Body of pancreas (tissue), 4 donors: ENCODE measurements at regions not wholly inside any gene's neighbourhood (a gene's known extent, or its start where the extent isn't known, plus 50 kb on each side); places are given as distances from the start of the nearest gene placed in this dataset.

Experiments used
- ATAC-seq: fragments of 150-250 bp; one replicate; pipeline ENCODE4 v1.9.1; 2016
- DNase-seq, 4 donors: peaks; one replicate each; pipeline ENCODE4 v3.0.0-alpha.2; 2019
- H3K27ac ChIP-seq, 4 donors: fragments of 200-600 bp; sonication (generic); 1 replicate in 3 of 4; 2 replicates in 1 of 4; pipeline versions ENCODE4 v1.5.1 to v1.6.1; 2016 to 2019; ENCODE audit warnings: mild to moderate bottlenecking in 1 of 4, mixed read lengths in 1 of 4, moderate library complexity in 1 of 4
- H3K27me3 ChIP-seq, 2 donors: fragments of 200-600 bp; sonication (generic); one replicate each; pipeline ENCODE4 v1.6.0; 2016; ENCODE audit warnings: mild to moderate bottlenecking in 1 of 2
- H3K36me3 ChIP-seq, 2 donors: fragments of 200-600 bp; sonication (generic); replicated peaks in 1 of 2; 2 replicates each; pipeline ENCODE4 v1.5.1; 2016; ENCODE audit warnings: low read depth in 2 of 2; ENCODE audit not compliant: insufficient read depth in 1 of 2
- H3K4me1 ChIP-seq: fragments of 200-600 bp; sonication (generic); one replicate; pipeline ENCODE4 v1.6.0; 2016
- H3K4me3 ChIP-seq, 2 donors: fragments of 200-600 bp; sonication (generic); 1 replicate in 1 of 2; 2 replicates in 1 of 2; pipeline ENCODE4 v1.5.1; 2016 to 2019
- H3K9me3 ChIP-seq, 3 donors: fragments of 200-600 bp; sonication (generic); 1 replicate in 2 of 3; 2 replicates in 1 of 3; pipeline ENCODE4 v1.5.1; 2016
- POLR2A ChIP-seq, 3 donors: fragments of 450-650 bp; IDR thresholded peaks; one replicate each; pipeline ENCODE4 v1.6.1; 2016; ENCODE audit warnings: antibody characterized with exemption in 3 of 3, mild to moderate bottlenecking in 2 of 3
- WGBS, 2 donors: methylation state at CpG; one replicate each; pipeline ENCODE4 v1.1.5; 2017; 5-methylcytosine and 5-hydroxymethylcytosine counted together
- intact Hi-C: fragments of 100-400 bp; cut with DNase I; formaldehyde crosslinking; loops from one replicate; pipeline ENCODE4 v1.15.1; 2023
- TF ChIP-seq, protein P1 (sequence below), 7 experiments: fragments of 450-650 bp in 4 of 7; fragments of 200-600 bp in 3 of 7; sonication (generic) in 3 of 7; IDR thresholded peaks; one replicate each; pipeline ENCODE4 v1.5.1; 2016 to 2019; ENCODE audit warnings: antibody characterized with exemption in 7 of 7

DNA sequence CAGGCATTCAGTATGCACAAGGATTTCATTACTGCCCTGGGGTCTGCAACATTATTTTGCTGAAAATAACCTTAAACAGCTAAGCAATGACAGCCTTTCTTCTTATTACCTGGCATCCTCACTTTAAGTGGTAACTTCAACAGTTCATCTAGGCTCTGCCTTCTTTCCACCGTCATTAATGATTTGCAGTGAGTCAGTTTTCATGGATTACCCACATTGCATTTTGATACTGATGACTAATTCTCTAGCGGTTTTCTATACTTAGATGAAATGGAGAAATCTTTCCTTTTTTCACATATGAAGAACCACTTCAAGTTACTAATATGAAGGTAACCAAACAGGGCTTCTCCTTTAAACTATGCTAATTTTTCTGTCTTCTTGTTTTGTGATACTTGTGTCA is 226.9 kb upstream of the TMPRSS15 start:
- Histone ChIP-seq H3K36me3 (no peaks in the 10 kb centered on the region), H3K4me1 (no peaks in the 10 kb centered on the region), H3K9me3 (no peaks in the 10 kb centered on the region), H3K27me3 (no peaks in the 10 kb centered on the region), H3K4me3 (no peak overlapping the region), H3K27ac (no peak overlapping the region)
- TF ChIP-seq, protein P1, sequence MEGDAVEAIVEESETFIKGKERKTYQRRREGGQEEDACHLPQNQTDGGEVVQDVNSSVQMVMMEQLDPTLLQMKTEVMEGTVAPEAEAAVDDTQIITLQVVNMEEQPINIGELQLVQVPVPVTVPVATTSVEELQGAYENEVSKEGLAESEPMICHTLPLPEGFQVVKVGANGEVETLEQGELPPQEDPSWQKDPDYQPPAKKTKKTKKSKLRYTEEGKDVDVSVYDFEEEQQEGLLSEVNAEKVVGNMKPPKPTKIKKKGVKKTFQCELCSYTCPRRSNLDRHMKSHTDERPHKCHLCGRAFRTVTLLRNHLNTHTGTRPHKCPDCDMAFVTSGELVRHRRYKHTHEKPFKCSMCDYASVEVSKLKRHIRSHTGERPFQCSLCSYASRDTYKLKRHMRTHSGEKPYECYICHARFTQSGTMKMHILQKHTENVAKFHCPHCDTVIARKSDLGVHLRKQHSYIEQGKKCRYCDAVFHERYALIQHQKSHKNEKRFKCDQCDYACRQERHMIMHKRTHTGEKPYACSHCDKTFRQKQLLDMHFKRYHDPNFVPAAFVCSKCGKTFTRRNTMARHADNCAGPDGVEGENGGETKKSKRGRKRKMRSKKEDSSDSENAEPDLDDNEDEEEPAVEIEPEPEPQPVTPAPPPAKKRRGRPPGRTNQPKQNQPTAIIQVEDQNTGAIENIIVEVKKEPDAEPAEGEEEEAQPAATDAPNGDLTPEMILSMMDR (IDR thresholded peaks at IDR 0.05), result no peak
- TF ChIP-seq POLR2A (IDR thresholded peaks at IDR 0.05), result no peak
- ATAC-seq (no peak), DNase-seq (no peak)
- WGBS, 2 donors, result 63 to 67% methylated on average over 2 of the region's 2 CpGs
- intact Hi-C loops, result no loop called here

GRCh38 chr21:18636897-18637296 is 233.3 kb upstream of the TMPRSS15 start:
- no peak for DNase-seq
- Histone ChIP-seq H3K27me3 (no peaks in the 10 kb centered on the region), H3K4me3 (no peak overlapping the region), H3K4me1 (no peaks in the 10 kb centered on the region), H3K36me3 (no peaks in the 10 kb centered on the region), H3K9me3 (no peaks in the 10 kb centered on the region), H3K27ac (no peak overlapping the region)
- ATAC-seq, result no peak
- no peak for TF ChIP-seq POLR2A (IDR thresholded peaks at IDR 0.05)
- TF ChIP-seq, protein P1 (IDR thresholded peaks at IDR 0.05), result no peak
- intact Hi-C loops, result no loop called here
- WGBS, 2 donors, result 54 to 68% methylated on average over 2 of the region's 2 CpGs

GRCh38 chr21:18646116-18646515 is 242.5 kb upstream of the TMPRSS15 start:
- intact Hi-C loops, result no loop called here

GRCh38 chr21:18655931-18656330 is 252.3 kb upstream of the TMPRSS15 start:
- H3K36me3 ChIP-seq, result no peaks in the 10 kb centered on the region
- no peaks in the 10 kb centered on the region for H3K9me3 ChIP-seq
- H3K27me3 ChIP-seq, result no peaks in the 10 kb centered on the region
- H3K27ac ChIP-seq, result no peak overlapping the region
- no peak overlapping the region for H3K4me3 ChIP-seq
- no peaks in the 10 kb centered on the region for H3K4me1 ChIP-seq
- intact Hi-C loops, result no loop called here
- 38 to 40% methylated on average over 3 of the region's 3 CpGs for WGBS, 2 donors
- no peak for DNase-seq
- no peak for ATAC-seq
- TF ChIP-seq, protein P1 (IDR thresholded peaks at IDR 0.05), result no peak
- no peak for TF ChIP-seq POLR2A (IDR thresholded peaks at IDR 0.05)

More at GRCh38 chr21:18646116-18646515, 242.5 kb upstream of the TMPRSS15 start:
- H3K4me3 ChIP-seq, result no peak overlapping the region
- no peaks in the 10 kb centered on the region for H3K9me3 ChIP-seq
- ATAC-seq (no peak), DNase-seq (no peak)
- H3K27me3 ChIP-seq, result no peaks in the 10 kb centered on the region
- no peak for TF ChIP-seq POLR2A (IDR thresholded peaks at IDR 0.05)
- TF ChIP-seq, protein P1 (IDR thresholded peaks at IDR 0.05), result no peak
- no peaks in the 10 kb centered on the region for H3K4me1 ChIP-seq
- no peak overlapping the region for H3K27ac ChIP-seq
- WGBS, 2 donors, result 35 to 39% methylated on average over 1 of the region's 1 CpG
- H3K36me3 ChIP-seq, result no peaks in the 10 kb centered on the region

- Histone ChIP-seq H3K36me3 (no peaks in the 10 kb centered on the region), H3K4me3 (no peak overlapping the region), H3K27ac (no peak overlapping the region), H3K4me1 (no peaks in the 10 kb centered on the region), H3K27me3 (no peaks in the 10 kb centered on the region), H3K9me3 (no peaks in the 10 kb centered on the region)
- WGBS, 2 donors, result 41 to 49% methylated on average over 3 of the region's 3 CpGs
- DNase-seq, result no peak
- TF ChIP-seq POLR2A (IDR thresholded peaks at IDR 0.05), result no peak
- TF ChIP-seq, protein P1 (IDR thresholded peaks at IDR 0.05), result no peak
- ATAC-seq, result no peak
- intact Hi-C loops, result no loop called here
Observed at GRCh38 chr21:18661842-18662241, 258.3 kb upstream of the TMPRSS15 start.
